HEK293 (cell line): ENCODE measurements at regions not wholly inside any gene's neighbourhood (a gene's known extent, or its start where the extent isn't known, plus 50 kb on each side); places are given as distances from the start of the nearest gene placed in this dataset.

Experiments
- REST ChIP-seq: fragments of 450-650 bp; formaldehyde crosslinking; IDR thresholded peaks from 2 replicates; pipeline ENCODE4 v1.5.1; 2016; ENCODE audit warnings: missing biosample characterization, missing genetic modification characterization
- ZFP69B ChIP-seq: fragments of 450-650 bp; formaldehyde crosslinking; IDR thresholded peaks from 2 replicates; pipeline ENCODE4 v1.5.1; 2016; ENCODE audit warnings: missing biosample characterization, missing genetic modification characterization
- ZNF138 ChIP-seq: fragments of 450-650 bp; formaldehyde crosslinking; IDR thresholded peaks from 2 replicates; pipeline ENCODE4 v1.5.1; 2016; ENCODE audit warnings: missing biosample characterization, missing genetic modification characterization, borderline replicate concordance
- ZNF174 ChIP-seq: fragments of 450-650 bp; formaldehyde crosslinking; IDR thresholded peaks from 2 replicates; pipeline ENCODE4 v1.5.0; 2017; ENCODE audit warnings: missing biosample characterization, mild to moderate bottlenecking, missing genetic modification characterization
- ZNF23 ChIP-seq: fragments of 450-650 bp; formaldehyde crosslinking; IDR thresholded peaks from 2 replicates; pipeline ENCODE4 v1.5.1; 2016; ENCODE audit warnings: missing biosample characterization, missing genetic modification characterization, borderline replicate concordance
- ZNF660 ChIP-seq: fragments of 450-650 bp; IDR thresholded peaks from 2 replicates; pipeline ENCODE4 v1.5.1; 2018; ENCODE audit warnings: missing biosample characterization, mild to moderate bottlenecking, missing genetic modification characterization
- TF ChIP-seq, protein P1 (sequence below): fragments of 450-650 bp; formaldehyde crosslinking; IDR thresholded peaks from 2 replicates; pipeline ENCODE4 v1.5.1; 2016; ENCODE audit warnings: missing biosample characterization, missing genetic modification characterization
- TF ChIP-seq, protein P2 (sequence below): fragments of 450-650 bp; formaldehyde crosslinking; IDR thresholded peaks from 2 replicates; pipeline ENCODE4 v1.5.1; 2016; ENCODE audit warnings: missing biosample characterization, missing genetic modification characterization
- TF ChIP-seq, protein P3 (sequence below): fragments of 450-650 bp; formaldehyde crosslinking; IDR thresholded peaks from 2 replicates; pipeline ENCODE4 v1.5.1; 2017; ENCODE audit warnings: missing biosample characterization, missing genetic modification characterization

DNA sequence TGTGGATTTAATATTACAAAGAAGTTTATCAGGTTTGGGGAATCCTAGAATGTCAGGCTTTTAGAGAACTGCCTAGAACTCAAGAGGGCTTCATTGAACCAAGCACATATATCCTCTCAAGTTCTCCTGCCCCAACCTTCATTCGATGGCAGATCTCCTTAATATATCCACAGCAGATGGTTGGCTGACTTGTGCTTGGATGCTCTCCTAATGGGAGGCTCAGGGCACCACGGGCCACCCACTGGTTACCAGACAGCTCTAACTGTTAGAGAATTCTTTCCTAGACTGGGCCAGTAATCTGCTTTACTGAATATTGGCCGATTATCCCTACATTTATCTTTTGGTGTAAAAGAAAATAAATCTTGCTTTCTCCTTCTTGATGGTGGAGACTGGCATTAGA is 87.2 kb upstream of the ATP8B1 start:
- TF ChIP-seq, protein P1, sequence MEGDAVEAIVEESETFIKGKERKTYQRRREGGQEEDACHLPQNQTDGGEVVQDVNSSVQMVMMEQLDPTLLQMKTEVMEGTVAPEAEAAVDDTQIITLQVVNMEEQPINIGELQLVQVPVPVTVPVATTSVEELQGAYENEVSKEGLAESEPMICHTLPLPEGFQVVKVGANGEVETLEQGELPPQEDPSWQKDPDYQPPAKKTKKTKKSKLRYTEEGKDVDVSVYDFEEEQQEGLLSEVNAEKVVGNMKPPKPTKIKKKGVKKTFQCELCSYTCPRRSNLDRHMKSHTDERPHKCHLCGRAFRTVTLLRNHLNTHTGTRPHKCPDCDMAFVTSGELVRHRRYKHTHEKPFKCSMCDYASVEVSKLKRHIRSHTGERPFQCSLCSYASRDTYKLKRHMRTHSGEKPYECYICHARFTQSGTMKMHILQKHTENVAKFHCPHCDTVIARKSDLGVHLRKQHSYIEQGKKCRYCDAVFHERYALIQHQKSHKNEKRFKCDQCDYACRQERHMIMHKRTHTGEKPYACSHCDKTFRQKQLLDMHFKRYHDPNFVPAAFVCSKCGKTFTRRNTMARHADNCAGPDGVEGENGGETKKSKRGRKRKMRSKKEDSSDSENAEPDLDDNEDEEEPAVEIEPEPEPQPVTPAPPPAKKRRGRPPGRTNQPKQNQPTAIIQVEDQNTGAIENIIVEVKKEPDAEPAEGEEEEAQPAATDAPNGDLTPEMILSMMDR (tag by site-specific recombination), result no peak
- TF ChIP-seq, protein P2, sequence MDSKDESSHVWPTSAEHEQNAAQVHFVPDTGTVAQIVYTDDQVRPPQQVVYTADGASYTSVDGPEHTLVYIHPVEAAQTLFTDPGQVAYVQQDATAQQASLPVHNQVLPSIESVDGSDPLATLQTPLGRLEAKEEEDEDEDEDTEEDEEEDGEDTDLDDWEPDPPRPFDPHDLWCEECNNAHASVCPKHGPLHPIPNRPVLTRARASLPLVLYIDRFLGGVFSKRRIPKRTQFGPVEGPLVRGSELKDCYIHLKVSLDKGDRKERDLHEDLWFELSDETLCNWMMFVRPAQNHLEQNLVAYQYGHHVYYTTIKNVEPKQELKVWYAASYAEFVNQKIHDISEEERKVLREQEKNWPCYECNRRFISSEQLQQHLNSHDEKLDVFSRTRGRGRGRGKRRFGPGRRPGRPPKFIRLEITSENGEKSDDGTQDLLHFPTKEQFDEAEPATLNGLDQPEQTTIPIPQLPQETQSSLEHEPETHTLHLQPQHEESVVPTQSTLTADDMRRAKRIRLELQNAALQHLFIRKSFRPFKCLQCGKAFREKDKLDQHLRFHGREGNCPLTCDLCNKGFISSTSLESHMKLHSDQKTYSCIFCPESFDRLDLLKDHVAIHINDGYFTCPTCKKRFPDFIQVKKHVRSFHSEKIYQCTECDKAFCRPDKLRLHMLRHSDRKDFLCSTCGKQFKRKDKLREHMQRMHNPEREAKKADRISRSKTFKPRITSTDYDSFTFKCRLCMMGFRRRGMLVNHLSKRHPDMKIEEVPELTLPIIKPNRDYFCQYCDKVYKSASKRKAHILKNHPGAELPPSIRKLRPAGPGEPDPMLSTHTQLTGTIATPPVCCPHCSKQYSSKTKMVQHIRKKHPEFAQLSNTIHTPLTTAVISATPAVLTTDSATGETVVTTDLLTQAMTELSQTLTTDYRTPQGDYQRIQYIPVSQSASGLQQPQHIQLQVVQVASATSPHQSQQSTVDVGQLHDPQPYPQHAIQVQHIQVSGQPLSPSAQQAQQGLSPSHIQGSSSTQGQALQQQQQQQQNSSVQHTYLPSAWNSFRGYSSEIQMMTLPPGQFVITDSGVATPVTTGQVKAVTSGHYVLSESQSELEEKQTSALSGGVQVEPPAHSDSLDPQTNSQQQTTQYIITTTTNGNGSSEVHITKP, result no peak
- TF ChIP-seq, protein P3, sequence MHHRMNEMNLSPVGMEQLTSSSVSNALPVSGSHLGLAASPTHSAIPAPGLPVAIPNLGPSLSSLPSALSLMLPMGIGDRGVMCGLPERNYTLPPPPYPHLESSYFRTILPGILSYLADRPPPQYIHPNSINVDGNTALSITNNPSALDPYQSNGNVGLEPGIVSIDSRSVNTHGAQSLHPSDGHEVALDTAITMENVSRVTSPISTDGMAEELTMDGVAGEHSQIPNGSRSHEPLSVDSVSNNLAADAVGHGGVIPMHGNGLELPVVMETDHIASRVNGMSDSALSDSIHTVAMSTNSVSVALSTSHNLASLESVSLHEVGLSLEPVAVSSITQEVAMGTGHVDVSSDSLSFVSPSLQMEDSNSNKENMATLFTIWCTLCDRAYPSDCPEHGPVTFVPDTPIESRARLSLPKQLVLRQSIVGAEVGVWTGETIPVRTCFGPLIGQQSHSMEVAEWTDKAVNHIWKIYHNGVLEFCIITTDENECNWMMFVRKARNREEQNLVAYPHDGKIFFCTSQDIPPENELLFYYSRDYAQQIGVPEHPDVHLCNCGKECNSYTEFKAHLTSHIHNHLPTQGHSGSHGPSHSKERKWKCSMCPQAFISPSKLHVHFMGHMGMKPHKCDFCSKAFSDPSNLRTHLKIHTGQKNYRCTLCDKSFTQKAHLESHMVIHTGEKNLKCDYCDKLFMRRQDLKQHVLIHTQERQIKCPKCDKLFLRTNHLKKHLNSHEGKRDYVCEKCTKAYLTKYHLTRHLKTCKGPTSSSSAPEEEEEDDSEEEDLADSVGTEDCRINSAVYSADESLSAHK (tag by site-specific recombination), result no peak
- TF ChIP-seq ZFP69B (no peak), ZNF23 (tag by site-specific recombination) (no peak), ZNF174 (tag by site-specific recombination) (no peak), ZNF138 (tag by site-specific recombination) (no peak), ZNF660 (no peak), REST (tag by site-specific recombination) (no peak)
